ENCODE measurements at regions not wholly inside any gene's neighbourhood (a gene's known extent, or its start where the extent isn't known, plus 50 kb on each side); places are given as distances from the start of the nearest gene placed in this dataset.

DNA sequence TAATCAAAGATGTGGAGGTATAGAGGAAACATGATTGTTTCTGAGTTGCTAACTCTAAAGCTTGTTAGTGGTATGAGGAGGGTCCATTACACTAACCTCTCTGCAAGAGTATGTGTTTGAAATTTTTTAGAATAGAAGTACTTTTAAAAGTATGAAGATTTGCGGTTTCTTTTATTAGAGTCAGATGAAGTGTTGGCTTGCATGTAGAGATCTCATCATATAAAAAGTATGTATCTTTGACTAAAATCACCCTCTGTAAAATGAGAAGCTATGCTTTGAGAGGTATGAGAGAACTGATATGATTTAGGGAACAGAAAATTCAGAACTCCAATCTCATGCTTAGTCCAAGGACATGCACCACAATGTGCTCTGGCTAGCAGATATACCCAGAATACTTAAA, 140.4 kb upstream of the MBNL1 start:
- intact Hi-C loops (cut with DNase I): no loop called here
- no peaks in the 10 kb centered on the region for H3K36me3 ChIP-seq

DNA sequence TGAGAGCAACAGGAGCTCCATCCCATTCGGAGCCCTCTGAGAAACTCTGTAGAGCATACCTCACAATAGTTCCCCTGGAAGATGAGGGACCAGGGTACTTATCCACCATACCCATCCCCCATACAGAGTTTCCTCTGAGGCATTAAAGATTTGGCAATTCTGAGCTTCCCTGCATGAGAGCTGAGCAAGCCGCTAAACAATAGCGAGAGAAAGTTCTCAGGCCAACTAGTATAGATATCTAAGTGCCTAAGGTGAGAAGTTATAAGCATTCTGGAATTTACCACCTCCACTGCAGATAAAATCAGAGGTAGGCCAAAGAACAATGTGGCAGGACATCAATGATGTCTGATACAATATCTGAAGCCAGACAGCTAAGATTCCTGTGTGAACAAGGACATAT, 129.1 kb upstream of the MBNL1 start:
- intact Hi-C loops (cut with DNase I): no loop called here
- no peak overlapping the region for H3K27ac ChIP-seq
- no peaks in the 10 kb centered on the region for H3K9me3 ChIP-seq
- no peak for DNase-seq
- 89 to 94% methylated on average over 3 of the region's 3 CpGs for WGBS, 2 donors
- H3K27me3 ChIP-seq: no peaks in the 10 kb centered on the region
- H3K4me3 ChIP-seq: no peak overlapping the region
- no peaks in the 10 kb centered on the region for H3K36me3 ChIP-seq
- TF ChIP-seq, protein P1, sequence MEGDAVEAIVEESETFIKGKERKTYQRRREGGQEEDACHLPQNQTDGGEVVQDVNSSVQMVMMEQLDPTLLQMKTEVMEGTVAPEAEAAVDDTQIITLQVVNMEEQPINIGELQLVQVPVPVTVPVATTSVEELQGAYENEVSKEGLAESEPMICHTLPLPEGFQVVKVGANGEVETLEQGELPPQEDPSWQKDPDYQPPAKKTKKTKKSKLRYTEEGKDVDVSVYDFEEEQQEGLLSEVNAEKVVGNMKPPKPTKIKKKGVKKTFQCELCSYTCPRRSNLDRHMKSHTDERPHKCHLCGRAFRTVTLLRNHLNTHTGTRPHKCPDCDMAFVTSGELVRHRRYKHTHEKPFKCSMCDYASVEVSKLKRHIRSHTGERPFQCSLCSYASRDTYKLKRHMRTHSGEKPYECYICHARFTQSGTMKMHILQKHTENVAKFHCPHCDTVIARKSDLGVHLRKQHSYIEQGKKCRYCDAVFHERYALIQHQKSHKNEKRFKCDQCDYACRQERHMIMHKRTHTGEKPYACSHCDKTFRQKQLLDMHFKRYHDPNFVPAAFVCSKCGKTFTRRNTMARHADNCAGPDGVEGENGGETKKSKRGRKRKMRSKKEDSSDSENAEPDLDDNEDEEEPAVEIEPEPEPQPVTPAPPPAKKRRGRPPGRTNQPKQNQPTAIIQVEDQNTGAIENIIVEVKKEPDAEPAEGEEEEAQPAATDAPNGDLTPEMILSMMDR (IDR thresholded peaks at IDR 0.05): no peak
- no peak for TF ChIP-seq POLR2A (IDR thresholded peaks at IDR 0.05)
- H3K4me1 ChIP-seq: no peaks in the 10 kb centered on the region

More for the DNA sequence above, 140.4 kb upstream of the MBNL1 start:
- no peaks in the 10 kb centered on the region for H3K9me3 ChIP-seq
- no peak overlapping the region for H3K4me3 ChIP-seq
- no peak for DNase-seq
- no peaks in the 10 kb centered on the region for H3K27me3 ChIP-seq
- WGBS, 2 donors: 91 to 96% methylated on average over 1 of the region's 1 CpG
- no peak overlapping the region for H3K27ac ChIP-seq
- no peaks in the 10 kb centered on the region for H3K4me1 ChIP-seq
- TF ChIP-seq, protein P1 (IDR thresholded peaks at IDR 0.05): no peak
- TF ChIP-seq POLR2A (IDR thresholded peaks at IDR 0.05): no peak

DNA sequence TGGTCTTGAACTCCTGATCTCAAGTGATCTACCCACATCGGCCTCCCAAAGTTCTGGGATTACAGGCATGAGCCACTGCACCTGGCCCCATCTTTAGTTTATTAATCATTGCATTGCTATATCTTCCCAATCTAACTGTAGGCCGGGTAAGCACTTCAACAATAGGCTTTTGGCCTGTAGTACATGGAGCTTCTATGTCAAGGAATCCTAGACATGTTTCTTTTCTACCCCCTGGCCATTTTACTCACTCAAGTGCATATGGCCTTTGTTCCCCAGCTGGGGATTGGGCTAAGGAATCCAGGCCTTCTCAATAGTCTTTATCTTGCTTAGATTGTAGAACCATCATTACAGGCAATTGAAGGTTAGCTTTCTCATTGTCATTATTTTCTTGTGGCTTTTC, 122.3 kb upstream of the MBNL1 start:
- H3K4me3 ChIP-seq: no peak overlapping the region
- H3K27ac ChIP-seq: no peak overlapping the region
- H3K9me3 ChIP-seq: no peaks in the 10 kb centered on the region
- no peaks in the 10 kb centered on the region for H3K27me3 ChIP-seq
- H3K4me1 ChIP-seq: peaks cover 0 to 18% (median 0%) of the 10 kb centered on the region in 3 donors
- no peaks in the 10 kb centered on the region for H3K36me3 ChIP-seq
- DNase-seq: no peak
- TF ChIP-seq, protein P1 (IDR thresholded peaks at IDR 0.05): no peak
- no peak for TF ChIP-seq POLR2A (IDR thresholded peaks at IDR 0.05)
- intact Hi-C loops (cut with DNase I): no loop called here
- 96 to 100% methylated on average over 1 to 2 of the region's 2 CpGs for WGBS, 2 donors

DNA sequence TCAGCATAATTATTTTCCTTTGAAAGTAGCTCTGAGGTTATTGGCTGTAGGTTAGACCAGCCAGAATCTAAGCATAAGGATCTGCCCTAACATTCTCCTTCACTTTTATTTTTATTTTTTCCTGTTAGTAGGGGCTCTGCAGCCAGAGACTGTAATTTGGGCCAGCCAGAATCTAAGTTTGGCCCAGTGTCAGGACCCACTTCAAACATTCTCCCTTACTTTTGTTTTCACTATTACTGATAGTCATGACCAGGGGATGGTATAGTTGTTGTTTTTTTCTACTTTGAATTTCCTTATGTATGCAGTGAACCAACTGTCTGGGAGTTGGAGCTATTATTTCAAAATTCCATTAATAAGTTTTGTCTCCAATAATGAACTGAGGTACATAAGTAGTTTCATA, 121.0 kb upstream of the MBNL1 start:
- intact Hi-C loops (cut with DNase I): no loop called here
- H3K4me1 ChIP-seq: peaks cover 0 to 24% (median 0%) of the 10 kb centered on the region in 3 donors
- no peak for TF ChIP-seq POLR2A (IDR thresholded peaks at IDR 0.05)
- H3K9me3 ChIP-seq: no peaks in the 10 kb centered on the region
- H3K27ac ChIP-seq: no peak overlapping the region
- no peak for DNase-seq
- H3K4me3 ChIP-seq: no peak overlapping the region
- no peaks in the 10 kb centered on the region for H3K27me3 ChIP-seq
- H3K36me3 ChIP-seq: no peaks in the 10 kb centered on the region

DNA sequence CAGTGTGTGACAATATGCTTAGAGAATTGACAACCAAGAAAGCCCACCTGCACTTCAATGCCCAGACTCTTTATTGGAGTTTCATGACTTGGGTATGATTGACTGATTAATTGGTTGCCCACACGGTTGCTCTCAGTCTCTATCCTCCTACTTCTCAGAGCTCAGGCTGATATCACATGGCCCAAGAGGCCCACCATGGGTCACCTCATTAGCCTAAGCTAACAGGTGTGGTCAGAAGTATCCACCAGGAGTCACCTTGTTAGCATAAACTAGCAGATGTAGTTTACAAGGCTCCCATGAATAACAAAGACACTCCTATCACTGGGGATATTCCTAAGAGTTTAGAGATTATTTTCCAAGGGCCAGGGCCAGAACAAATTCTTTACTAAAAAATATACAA, 120.2 kb upstream of the MBNL1 start:
- no peaks in the 10 kb centered on the region for H3K36me3 ChIP-seq
- H3K27me3 ChIP-seq: no peaks in the 10 kb centered on the region
- H3K27ac ChIP-seq: no peak overlapping the region
- no peak for DNase-seq
- 90 to 94% methylated on average over 1 of the region's 1 CpG for WGBS, 2 donors
- intact Hi-C loops (cut with DNase I): no loop called here
- no peak overlapping the region for H3K4me3 ChIP-seq
- H3K9me3 ChIP-seq: no peaks in the 10 kb centered on the region
- peaks cover 0 to 24% (median 0%) of the 10 kb centered on the region in 3 donors for H3K4me1 ChIP-seq
- TF ChIP-seq POLR2A (IDR thresholded peaks at IDR 0.05): no peak
- TF ChIP-seq, protein P1 (IDR thresholded peaks at IDR 0.05): no peak

DNA sequence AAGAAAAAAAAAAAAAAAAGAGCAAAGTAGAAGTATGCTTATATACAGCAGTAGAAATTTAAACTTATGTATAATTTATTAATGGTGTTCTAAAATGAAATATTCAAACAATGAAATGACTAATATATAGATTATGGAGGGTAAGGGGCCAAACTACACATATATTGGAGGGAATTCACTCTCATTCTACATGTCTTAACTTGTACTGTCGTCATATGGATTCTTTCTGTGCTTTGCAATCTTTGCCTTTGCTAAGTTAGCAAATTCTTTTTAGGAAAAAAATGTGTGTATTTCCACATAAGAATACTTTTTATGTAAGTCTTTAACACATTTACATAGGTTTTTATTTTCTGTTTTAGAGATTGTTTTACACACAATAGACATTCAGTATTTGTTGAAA, 118.9 kb upstream of the MBNL1 start:
- DNase-seq: no peak
- Histone ChIP-seq H3K36me3 (no peaks in the 10 kb centered on the region), H3K27me3 (no peaks in the 10 kb centered on the region), H3K9me3 (no peaks in the 10 kb centered on the region), H3K4me3 (no peak overlapping the region), H3K27ac (no peak overlapping the region), H3K4me1 (peaks cover 0 to 24% (median 0%) of the 10 kb centered on the region in 3 donors)
- TF ChIP-seq, protein P1 (IDR thresholded peaks at IDR 0.05): no peak
- TF ChIP-seq POLR2A (IDR thresholded peaks at IDR 0.05): no peak
- intact Hi-C loops (cut with DNase I): no loop called here
- 27 to 36% methylated on average over 1 of the region's 1 CpG for WGBS, 2 donors

All from esophagus squamous epithelium (tissue), 5 donors.